HG03135 (cell line): ENCODE measurements at regions not wholly inside any gene's neighbourhood (a gene's known extent, or its start where the extent isn't known, plus 50 kb on each side); places are given as distances from the start of the nearest gene placed in this dataset.
A peak's percentile ranks its signal among the peaks of the same experiment; 100 is the strongest.

Experiments used
- ATAC-seq: cut with Tn5 transposase; IDR thresholded peaks from one replicate; pipeline ENCODE4 v1.9.1; 2021; ENCODE audit warnings: mild to moderate bottlenecking, moderate library complexity; ENCODE audit not compliant: unreplicated experiment

DNA sequence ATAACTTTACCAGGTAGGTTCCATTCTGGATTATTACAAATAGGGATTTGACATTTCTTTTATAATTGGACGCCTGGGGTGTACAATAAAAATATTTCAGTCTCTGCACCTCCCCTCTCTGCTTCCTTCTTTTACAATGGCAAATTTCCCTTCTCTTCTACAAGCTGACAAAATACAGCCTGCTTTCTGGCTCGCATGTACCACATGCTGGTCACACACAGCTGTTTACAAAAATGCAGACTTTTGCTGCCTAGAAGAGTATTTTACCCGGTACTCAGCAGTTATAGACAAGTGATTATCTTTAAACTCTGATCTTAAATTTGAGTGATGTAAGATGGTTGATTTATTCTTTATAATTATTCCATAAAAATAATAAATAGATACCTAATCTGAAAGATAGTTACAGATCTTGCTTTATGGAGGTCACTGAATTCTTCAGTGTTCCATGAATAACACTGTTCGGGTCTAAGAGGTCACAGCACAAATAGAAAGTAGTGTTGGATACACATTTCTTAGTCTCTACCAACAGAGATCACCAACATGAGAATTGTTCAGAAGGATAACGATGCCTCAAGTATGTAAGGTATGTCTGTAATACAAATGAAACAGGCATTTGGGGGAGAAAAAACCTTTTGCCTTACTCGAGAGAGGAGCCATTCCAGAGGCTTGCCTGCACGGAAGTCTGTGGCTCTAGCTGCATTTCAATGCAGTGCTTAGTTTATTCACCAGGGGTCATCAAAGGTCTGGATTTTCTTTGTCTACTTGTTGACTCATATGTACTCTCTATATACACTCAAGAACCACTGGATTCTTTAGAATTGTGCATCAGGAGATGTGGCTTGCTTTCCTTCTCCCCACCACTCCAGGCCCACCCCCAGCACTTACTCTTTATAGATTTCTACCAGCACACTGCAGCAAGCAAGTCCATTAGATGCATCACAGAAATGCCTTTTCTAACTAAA, 206.6 kb upstream of the RFX3 start:
- peak; percentile 89 for ATAC-seq

DNA sequence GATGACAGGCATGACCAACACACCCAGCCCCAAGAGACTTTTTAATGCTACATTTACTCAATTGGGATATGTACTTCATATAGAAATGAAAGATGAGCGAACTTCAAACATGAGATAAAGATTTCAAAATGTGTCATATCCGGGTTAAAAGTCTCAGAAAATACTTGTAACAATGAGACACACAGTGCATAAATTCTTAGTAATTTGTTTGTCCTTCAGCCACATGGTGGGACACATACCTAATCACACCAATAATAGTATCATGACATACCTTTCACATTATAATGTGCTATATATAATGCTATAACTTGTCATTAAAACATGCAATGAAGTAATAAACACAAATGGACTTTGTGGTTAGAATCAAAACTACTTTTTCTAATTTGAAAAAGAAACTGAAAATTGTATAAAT, 204.7 kb upstream of the RFX3 start:
- ATAC-seq = peak; percentile 36

DNA sequence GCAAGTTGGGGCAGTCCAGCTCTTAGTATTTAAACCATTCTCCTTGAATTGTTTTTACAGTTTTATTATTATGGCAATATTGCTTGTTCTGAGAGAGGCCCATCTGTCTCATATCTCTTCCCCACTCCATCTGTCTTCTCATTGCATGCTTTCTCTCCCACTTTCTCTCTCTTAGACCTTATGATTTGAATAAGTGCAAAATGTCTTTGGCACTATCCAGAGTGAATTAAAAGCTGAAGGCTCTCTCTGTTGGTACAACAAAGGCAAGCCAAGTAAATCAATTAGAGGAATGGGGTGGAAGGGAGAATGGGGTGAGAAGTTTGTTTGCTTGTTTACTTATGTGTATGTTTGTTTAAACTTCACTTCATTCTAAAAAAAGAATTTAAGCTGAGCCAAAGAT, 195.3 kb upstream of the RFX3 start:
- ATAC-seq = no peak

DNA sequence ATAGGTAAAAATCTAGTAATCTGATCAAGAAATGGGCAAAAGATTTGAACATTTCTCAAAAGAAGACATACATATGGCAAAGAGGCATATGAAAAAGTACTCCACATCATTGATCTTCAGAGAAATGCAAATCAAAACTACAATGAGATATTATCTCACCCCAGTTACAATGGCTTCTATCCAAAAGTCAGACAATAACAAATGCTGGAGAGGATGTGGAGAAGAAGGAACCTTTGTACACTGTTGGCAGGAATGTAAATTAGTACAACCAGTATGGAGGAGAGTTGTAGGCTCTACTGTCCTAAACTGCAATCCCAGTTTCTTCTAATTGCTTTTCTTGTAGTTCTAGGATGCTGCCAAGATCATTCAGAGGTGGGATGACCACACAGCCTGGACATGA, 193.5 kb upstream of the RFX3 start:
- no peak for ATAC-seq

DNA sequence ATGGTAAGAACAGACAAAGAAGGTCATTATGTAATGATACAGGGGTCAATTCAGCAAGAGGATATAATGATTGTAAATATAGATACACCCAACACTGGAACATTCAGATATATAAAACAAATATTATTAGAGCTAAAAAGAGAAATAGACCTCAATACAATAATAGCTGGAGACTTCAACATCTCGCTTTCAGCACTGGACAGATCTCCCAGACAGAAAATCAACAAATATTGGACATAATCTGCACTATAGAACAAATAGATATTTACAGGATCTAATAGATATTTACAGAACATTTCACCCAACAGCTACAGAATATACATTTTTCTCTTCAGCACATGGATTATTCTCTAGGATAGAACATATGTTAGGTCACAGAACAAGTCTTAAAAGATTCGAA, 190.6 kb upstream of the RFX3 start:
- no peak for ATAC-seq

DNA sequence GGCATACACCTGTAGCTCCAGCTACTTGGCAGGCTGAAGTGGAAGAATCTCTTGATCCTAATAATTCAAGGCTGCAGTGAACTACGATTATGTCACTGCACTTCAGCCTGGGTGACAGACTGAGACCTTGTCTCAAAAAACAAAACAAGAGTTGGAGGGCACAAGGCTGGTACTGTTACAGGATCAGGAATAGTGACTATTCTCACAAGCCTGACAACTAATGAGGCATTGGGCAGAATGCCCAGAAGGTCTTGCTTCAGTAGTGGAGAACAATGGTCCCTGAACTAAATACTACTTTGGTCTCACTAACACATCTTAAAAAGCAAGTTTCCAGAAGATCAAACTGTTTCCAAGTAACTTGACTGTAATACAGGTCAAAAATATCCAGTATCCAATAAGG, 182.9 kb upstream of the RFX3 start:
- no peak for ATAC-seq

DNA sequence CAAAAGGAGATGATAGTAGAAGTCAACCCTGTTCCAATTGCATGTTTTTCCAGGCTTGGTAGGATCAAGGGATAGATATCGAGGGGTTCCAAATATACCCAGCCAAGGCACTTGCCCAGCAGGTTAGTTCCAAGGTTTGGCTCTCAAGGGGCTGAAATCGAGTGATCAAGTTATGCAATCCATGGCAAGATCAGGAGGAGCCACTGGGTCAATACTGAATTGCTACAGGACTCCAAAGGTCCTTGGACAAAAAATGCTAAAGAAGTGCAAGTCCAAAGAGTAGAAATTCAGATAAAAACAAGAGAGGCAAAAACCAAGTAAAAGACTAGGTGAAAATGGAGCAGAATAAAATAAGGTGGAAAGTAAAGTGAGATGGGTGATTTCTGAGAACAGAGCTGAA, 179.1 kb upstream of the RFX3 start:
- no peak for ATAC-seq

DNA sequence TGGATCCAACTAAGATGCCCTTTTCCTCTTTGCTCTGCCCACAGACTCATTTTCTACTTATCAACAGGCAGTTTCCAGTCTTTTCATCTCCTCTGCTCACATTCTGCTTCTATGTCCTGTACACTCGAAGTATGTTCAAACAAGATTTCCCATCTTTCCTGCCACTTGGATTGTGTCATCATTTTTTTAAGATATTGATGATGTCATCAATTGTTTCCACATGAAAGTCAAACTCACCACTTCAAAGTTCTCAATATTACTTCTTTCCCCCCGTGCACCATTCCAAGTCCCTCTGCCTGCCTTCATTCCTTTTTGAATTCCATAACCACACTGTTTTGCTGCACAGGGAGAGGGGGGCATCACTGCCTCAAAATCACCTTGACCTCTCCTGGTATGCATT, 175.0 kb upstream of the RFX3 start:
- no peak for ATAC-seq

DNA sequence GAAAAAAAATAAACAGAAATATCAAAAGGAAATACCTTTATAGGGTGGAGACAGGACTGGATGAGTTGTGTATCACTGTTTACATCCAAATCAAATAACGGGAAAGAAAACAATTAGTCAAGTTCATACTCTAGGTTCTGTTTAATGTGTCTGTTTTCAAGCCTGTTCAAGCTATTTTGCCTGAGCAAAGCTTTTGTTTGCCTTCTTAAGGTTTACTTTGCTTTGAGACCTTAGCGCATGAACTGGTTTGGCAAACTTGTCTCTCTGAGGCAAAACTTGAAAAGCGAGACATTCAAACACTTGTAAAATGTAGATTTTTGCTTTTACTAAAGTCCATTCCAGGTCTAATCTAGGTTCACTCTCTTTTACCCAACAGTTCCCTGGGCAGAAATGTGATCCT, 174.1 kb upstream of the RFX3 start:
- ATAC-seq = no peak

DNA sequence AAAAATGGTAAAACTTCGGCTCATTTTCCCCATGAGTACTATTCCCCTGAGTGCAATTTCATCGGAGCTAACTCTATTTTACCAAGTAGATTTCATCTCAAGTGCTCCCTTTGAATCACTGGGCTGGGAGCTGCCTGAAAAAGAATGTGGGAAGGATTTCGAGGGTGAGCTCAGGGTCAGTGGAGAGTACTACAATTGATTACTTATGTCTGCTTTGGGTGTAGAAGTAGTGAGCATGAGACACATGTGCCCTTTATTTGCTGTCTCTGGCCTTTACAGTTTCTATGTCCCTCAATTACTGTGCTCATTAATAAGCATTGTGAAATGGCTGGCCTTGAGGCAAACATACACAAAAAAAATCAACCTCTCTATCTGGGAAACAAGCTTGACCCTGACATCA, 172.7 kb upstream of the RFX3 start:
- ATAC-seq = no peak

DNA sequence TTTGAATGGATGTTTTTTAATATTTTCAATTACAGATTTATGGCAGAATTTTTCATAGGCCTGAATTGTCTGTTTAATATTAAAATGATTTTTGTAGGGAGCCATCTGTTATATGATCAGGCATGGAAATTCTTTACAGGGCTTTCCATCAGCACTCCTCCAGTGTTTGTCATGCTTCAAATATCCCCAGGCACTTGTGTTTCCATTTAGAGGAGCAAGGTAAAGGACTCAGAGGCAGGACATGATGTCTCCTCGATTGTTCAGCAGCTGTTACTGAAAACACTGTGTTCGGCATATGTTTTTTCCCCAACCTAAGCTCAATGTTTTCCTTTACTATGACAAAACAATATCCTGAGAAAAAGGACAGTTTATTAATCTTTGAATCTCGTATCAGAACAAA, 172.3 kb upstream of the RFX3 start:
- no peak for ATAC-seq

DNA sequence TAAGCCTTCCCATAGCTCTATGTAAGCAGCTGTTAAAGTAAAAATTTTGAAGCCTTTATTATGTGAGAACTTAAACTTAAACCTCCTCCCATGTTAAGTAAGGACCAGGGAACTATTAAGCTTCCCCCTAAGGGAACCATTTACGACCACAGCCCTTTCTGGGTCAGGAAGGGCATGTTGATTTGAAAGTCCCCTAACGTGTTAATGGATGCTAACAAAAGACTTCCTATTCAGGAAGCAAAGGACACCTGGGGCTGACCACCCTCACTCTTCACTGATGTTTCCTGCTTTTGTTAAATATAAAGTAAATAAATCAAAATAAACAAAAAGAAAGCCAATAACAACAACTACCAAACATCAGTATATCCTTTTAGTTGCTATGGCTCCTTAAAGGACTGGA, 170.6 kb upstream of the RFX3 start:
- ATAC-seq = no peak

DNA sequence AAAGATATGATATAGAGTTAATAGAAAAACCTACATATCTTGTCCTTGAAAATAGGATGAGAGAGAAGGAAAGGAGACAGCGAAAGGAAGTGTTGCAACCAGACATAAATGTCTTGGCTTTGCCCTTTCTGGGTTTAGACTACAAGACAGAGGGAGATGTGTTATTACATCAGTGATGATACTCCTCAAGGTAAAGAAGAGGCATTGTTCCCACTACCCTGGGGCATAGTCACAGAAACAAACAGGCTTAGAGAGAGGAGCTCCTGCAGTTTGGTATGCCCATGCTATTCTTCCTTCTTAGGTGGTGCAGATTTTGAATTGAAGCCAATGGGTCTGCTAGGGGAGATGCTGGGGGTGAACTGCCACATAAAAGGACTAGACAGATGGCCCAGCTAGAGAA, 166.8 kb upstream of the RFX3 start:
- ATAC-seq = no peak

DNA sequence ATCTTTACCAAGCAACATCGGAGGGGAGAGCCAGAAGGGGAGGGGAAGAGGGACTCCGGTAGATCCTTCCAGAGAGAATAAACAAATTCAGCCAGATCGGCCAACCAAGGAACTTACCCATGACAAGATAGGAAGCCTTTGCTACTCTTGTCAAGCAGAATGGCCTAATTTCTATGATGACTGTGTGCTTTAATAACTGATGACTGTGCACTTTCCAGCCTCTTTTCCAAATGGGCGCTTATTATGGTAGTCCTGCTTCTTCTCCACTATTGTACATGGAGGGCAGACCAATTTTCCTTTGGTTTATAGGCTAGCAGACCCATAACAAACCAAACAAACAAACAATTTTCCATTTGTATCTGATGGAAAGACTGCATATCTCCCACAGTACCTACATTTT, 163.8 kb upstream of the RFX3 start:
- no peak for ATAC-seq

DNA sequence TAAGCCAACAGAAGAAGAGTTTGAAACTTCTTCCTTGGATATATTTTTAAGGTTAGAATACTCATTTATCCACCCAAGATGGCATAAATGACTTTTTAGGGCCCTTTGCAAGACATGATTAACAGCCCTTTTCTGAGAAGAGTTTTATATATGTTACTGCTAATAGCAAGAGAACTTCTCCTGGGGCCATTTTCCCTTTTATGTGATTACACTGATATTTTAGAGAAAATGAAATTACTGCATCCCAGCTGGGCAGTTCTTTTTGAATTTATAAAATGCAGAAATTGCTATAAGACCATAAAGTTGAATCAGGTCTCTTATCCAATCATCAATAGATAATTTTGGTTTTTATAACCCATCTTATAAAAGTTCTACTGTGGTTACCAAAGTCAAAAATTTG, 161.3 kb upstream of the RFX3 start:
- no peak for ATAC-seq

DNA sequence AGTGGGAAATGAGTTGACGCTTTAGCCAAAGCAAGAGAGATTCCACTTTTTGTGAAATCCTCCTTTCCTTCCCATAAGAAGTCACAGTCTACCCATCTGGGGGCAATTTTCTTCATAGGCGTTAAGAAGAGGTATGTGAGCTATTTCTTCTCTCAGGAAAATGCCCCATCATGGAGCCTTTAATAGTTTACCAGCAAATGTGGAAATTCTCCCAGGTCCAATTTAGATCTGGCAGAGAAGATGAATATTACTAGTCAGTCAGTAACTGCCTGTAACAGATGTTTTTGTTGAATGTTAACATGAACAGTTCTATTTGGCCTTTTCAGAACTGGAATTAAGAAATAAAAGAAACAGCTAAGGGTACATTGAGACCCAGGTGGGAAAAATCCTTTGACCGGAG, 156.4 kb upstream of the RFX3 start:
- no peak for ATAC-seq

DNA sequence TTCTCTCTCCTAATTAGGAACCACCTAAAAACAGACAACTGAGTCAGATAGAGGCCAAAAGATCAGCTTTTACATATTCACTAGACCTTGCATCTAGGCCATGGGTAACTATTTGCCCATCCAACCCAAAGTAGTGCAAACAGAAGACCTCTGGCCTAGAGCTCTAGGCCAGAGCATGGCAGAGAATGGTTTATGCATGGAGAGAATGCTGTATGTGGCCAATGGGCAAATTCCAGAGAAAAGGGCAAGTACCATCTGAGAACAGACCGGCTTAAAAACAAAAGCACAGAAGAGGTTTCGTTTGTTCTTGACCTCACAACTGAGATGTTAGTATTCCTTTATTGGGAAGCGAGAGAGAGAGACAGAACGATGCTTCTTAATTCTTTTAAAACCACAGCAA, 151.7 kb upstream of the RFX3 start:
- ATAC-seq = no peak

DNA sequence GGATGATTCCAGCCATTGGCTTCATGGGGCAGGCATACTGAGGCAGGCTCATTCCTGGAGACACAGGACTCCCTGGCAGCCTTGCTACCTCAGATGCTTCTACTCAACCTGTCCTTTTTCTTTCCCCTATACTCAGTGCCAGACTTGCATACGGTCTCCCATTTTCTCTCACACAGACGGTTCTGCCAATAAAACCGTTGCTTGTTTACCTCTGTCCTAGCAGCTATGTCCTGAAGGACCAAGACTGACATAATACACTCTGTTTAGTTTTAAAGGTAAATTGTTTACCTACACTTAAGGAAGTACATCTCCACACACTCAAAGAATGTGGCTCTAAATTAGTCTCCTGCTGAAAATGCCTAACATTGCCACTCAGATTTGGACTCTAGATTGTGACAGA, 151.0 kb upstream of the RFX3 start:
- no peak for ATAC-seq

DNA sequence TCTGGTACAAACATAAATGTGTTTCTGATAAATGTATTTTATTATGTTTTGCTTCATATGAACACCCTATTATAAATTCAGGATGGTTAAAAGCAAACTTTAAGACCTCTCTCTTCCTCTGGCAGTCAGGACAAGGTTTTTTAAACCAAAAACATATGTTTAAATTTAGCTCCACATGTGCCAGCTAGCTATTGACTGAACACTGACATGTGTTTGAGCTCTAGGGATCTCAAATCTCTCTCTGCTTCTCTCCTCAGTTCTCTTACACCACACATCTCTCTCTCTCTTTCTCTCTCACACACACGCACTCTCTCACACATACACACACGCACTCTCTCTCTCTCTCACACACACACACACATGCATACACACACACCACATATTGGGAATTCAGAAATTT, 150.1 kb upstream of the RFX3 start:
- ATAC-seq = no peak

DNA sequence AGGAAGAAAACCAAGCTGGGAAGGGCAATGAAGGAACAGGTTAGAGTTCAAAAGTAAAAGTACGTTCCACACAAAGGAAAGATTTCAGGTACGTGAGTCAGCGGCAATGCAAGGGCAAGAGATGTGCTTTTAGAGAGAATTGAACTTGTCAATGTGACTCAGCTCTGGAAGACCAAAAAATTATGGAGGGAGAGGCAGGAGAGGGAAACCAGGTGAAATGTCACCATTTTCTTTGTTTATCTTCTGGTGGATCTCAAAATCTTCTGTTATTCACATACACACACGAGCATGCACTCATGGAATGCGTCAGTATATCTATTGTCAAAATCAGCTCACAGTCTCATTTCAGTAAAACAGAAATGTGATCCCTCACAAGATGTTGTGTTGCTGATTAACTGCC, 148.8 kb upstream of the RFX3 start:
- no peak for ATAC-seq

DNA sequence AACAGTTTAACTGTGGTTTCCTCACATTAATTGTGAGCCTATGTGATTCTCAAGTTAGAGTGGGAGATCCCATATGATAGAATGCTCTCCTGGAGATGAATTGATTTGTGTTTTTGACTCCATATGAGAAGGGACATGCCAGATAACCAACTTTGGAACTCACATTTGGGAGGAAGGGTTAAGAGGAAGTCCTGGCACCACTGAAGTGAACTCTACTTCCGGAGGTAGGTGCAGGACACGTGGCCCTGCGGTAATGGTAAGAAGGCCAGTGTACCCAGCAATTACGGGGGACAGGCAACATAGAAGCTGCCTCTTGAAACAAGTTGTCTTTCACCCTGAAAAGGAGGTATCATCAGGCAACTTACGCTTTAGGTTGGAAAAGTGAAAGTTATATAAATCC, 146.6 kb upstream of the RFX3 start:
- no peak for ATAC-seq

DNA sequence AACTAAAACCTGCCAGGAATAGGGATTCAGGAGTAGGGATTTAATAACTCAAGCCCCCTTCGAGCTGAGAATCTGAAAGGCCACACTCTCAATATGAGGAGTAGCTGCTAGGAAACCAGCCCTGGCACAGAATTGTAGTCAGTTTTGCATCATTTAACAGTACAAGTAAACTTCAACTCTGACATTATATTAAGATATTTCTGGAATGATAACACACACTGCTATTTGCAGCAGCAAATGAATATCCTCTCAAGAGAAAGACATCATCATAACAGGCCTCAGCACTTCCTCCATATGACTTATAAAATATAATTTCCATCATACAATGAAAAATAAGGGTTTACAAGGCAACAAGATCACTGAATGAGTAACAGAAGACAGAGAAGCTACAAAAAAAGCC, 138.2 kb upstream of the RFX3 start:
- no peak for ATAC-seq

DNA sequence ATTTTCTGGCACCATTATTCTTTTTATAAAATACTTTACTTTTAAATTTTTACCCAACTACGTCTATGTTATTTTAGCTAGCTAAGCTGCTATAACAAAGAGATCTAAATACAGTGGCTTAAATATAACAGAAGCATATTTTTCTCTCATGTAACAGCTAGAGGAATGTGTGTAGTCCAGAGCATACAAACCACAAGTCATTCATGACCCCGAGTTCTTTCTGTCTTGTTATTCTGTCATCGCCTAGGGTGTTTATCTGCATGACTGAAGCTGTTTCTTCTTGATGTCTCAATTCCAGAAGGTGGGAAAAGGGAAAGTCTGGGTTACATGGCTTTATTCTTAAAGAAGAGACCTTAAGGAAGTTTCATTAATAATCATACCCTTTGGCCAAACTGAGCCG, 136.9 kb upstream of the RFX3 start:
- ATAC-seq = no peak
